NCI-H1105 (cell line): ENCODE measurements at regions not wholly inside any gene's neighbourhood (a gene's known extent, or its start where the extent isn't known, plus 50 kb on each side); places are given as distances from the start of the nearest gene placed in this dataset.

ENCODE experiments used
- DNase-seq: peaks from one replicate; lab custom pipeline; 2025; lab: John Stamatoyannopoulos, UW

- no peak for DNase-seq
Observed at GRCh38 chr14:104514156-104514848, 65.3 kb upstream of the C14orf180 start.

DNA sequence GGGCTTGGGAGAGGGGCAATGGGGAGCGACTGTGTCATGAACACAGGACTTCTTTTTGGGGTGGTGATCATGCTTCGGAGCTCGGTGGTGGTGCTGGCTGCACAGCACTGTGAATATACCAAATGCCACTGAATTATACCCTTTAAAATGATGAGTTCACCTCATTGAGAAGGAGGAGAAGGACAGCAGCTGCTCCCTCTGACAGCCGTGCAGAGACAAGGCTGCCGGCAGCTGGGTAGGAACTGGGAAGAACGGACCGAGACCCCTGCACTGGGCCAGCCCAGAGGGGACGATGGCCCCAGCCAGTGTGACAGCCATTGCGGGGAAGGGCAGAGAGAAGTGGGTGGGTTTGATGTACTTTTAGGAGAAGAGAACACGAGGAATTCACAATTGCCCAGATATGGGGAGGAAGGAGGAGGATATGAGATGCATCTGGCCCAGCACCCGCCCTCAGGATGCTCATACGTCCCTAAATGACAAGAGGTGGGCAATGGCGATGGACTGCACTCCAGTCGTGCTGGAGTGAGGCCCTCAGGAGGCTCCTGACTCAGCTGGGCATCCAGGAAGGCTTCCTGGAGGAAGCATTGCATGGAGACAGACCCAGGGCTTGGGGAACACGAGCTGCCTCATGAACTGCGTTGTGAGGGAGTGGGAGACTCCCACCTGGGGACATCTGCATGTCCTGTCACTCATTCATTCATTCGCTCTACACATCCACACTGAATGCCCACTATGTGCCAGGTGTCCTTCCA is 64.3 kb upstream of the C14orf180 start:
- DNase-seq, result no peak

DNA sequence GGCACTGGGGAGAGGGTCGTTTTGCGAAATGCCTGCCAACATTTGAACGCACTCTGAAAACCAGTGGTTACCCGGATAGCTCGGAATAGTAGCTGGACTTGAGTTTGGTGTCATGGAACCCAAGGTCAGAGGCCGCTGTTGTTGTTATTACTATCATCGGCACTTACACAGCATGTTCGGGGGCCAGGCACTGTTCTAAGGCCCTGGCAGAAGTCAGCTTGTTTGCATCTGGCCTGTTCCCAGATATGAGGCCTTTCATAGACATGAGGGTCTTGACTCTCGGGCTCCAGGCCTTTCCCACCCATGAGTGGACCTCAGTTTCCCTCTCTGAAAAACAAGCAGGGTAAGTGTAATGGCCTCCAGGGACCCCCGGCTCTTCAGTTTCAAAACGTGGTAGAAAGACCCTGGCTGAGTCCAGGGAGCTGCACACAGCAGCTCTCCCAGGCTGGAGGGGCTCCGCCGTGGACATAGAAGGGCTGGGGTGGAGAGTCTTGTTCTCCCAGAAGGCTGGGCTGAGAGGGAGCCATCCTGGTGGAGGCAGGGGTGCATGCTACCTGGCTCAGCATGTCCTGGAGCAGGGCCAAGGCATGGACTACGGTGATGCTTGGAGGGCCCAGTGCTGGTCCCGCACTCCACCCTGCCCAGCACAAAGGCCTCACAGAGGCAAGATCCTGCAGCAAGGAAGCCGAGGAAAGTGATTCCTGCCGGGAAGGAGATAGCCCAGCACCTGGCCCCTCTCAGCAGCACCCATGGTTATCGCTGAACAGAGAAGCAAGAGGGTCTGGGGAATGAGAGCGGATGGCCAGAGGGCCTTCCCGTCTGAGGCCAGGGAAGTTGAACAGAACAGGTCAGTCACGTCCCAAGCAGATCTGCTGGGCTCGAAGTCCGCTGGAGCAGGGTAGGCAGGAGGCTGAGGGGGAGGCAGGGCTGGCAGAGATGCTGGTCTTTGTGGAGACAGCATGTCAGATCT is 63.5 kb upstream of the C14orf180 start:
- no peak for DNase-seq

DNA sequence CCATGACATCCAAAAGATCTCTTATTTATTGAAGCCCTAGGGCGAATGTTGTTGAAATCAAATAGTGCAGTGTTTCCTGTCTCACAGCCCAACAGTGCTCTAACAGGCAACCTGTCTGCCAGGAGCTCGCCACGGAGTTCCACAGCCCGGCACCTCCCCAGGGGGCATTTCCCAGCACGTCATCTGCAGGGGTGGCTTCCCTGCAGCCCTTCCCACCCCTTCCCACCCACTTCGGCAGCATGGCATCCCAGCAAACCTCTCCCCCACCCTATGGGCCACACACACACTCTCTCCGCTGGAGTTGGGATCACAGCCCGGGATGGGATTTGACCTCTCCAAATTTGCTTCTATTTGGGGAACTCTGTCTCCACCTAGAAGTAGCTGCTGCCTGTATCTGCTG is 62.7 kb upstream of the C14orf180 start:
- no peak for DNase-seq

GRCh38 chr14:104517426-104517825 is 62.1 kb upstream of the C14orf180 start:
- DNase-seq, result no peak

DNA sequence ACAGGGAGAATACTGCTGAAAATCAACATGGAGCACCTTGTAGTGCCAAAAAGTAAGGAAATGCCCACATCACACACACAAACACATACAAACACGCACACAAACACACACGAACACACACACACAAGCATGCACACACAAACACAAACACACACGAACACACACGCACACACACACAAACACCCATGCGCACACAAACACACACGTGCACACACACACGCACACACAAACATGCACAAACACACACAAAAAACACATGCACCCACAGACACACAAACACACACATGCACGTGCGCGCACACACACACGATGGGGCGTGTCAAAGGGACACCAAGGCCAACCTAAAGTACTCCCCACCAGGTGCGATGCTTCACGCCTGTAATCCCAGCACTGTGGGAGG is 61.7 kb upstream of the C14orf180 start:
- no peak for DNase-seq

GRCh38 chr14:104518659-104519350 is 60.8 kb upstream of the C14orf180 start:
- no peak for DNase-seq

DNA sequence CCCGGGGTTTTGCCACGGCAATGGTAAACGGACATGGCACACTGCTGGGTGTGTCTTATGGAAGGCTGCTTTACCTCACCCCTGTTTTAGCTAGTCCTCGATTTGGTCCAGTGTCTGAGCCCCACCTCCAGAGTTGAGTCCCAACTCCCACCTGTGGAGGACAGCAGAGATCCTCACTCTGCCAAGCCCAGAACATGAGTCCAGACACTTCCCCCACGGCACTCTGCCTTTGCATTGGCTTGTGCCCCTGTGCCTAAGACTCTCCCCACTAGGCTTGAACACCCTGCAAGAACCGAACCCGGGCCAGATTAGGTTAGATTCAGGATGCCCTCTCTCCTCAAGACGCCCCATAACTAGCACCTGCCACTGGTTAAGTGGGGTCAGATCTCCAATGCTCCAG is 59.8 kb upstream of the C14orf180 start:
- DNase-seq, result no peak

- DNase-seq, result no peak
Observed at GRCh38 chr14:104520620-104521410, 58.7 kb upstream of the C14orf180 start.

DNA sequence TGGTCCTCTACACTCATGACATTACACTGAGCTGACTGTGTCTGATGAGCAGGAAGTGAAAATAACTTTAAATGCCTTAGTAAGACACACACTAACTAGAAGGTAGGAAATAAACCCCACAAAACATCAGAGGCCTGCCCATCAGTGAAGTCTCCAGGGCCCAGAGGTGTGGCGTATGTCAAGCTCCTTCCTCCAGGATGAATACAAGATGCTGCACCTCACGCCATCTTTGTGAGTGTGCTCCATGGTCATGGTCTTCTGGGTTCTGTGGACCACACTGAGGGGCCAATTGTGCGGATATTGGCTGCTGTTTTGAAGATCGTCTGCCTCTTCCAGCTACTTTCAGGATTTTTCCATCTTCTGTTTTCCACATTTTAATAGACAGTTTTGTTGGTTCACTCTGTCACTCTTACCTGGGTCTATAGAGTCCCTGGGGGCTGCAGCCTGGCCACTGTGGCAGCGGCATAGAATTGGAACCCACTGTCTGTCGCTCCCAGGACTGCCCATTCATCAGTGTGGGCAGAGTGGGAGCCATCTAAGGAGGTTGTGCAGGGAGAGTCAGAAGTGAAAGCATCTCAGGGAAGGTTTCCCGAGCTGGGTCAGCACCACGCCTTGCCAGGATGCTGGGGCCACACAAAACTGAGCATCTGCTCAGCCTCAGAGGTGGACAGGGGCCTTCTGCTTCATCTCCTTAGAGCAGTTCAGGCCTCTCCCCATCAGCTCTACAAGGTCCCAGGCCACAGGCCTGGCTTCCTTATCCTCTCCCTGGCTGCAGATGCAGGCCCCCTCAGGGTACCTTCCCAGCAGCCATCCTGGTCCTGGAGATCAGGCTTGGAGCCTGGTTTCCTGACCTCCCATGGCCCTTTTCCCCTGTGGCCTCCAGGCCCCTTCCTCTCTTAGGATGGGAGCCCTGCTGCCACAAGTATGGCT is 57.5 kb upstream of the C14orf180 start:
- DNase-seq, result no peak

- DNase-seq, result no peak
Observed at GRCh38 chr14:104522926-104523545, 56.5 kb upstream of the C14orf180 start.

GRCh38 chr14:104523546-104523935 is 56.0 kb upstream of the C14orf180 start:
- DNase-seq, result no peak

DNA sequence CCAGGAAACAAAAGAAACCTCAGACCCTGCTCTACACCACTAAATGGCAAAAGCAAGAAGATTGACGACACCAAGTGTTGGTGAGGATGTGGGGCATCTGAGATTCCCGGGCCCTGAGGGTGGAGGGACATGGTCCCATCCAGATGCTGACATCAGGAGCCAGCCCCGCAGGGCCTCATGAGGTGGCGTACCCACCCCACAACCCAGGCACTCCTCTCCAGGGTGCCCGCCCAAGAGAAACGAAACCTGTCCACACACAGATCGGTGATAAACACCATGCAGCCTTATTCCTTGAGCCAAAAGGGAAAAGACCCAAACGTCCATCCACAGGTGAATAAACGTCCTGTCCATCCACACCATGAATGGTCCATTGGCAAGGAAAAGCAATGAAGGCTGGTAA is 54.8 kb upstream of the C14orf180 start:
- no peak for DNase-seq

- DNase-seq, result no peak
Observed at GRCh38 chr14:104526723-104527645, 52.6 kb upstream of the C14orf180 start.

GRCh38 chr14:104527857-104528459 is 51.6 kb upstream of the C14orf180 start:
- no peak for DNase-seq

GRCh38 chr14:104528496-104528895 is 51.1 kb upstream of the C14orf180 start:
- no peak for DNase-seq
